K562 (cell line): ENCODE measurements at regions not wholly inside any gene's neighbourhood (a gene's known extent, or its start where the extent isn't known, plus 50 kb on each side); places are given as distances from the start of the nearest gene placed in this dataset.
"Not testable (repeated sequence)": the region's sequence is repeated elsewhere in the genome, so short reads cannot be mapped to it uniquely, and the experiment has no call there.

Experiments
- ATAC-seq: fragments of 200-7000 bp; cut with Tn5 transposase; 3 replicates; pipeline ENCODE4 v1.9.1; 2020; ENCODE audit warnings: moderate library complexity
- BruUV-seq: library from RNA; stranded (reverse); fragments of 400-500 nt; replicated peaks from 2 replicates; lab custom pipeline; 2021; lab: Mats Ljungman, UMichigan
- CTCF ChIA-PET: fragments of 300-600 bp; formaldehyde crosslinking; extraction: SDS; loops from one replicate; lab custom pipeline; 2021; ENCODE audit warnings: low intra/inter-chr PET ratio; lab: Yijun Ruan, JAX
- POLR2A ChIA-PET: fragments of 300-600, 350-650 bp; sonication (Branson Sonifier 250); formaldehyde crosslinking; extraction: SDS; loops from one replicate; lab custom pipeline; 2021; ENCODE audit warnings: antibody characterized with exemption, inconsistent platforms; lab: Yijun Ruan, JAX
- DNase-seq, 4 experiments: peaks; one replicate each; pipeline versions ENCODE4 v3.0.0 to v3.0.0-alpha.2; 2011 to 2018; ENCODE audit warnings: low spot score in 3 of 4, mixed read lengths in 3 of 4; ENCODE audit errors: extremely low read depth in 1 of 4
- FAIRE-seq: peaks from 2 replicates; lab custom pipeline; 2011; peaks lifted over from hg19 to GRCh38; lab: Jason Lieb, UNC
- H2AFZ ChIP-seq: 2 replicates; pipeline ENCODE4 v1.6.0; 2011; ENCODE audit warnings: low read depth, low read length, control low read depth, inconsistent platforms
- H3K27ac ChIP-seq: fragments of 200-600 bp; 3 replicates; pipeline ENCODE4 v1.8.0; 2011; ENCODE audit warnings: low read depth, mild to moderate bottlenecking, control low read depth, inconsistent platforms, low read length, moderate library complexity, mixed read lengths; ENCODE audit errors: extremely low read depth
- H3K27me3 ChIP-seq, 2 experiments: fragments of 300-600 bp in 1 of 2; 2 replicates in 1 of 2; 3 replicates in 1 of 2; pipeline versions ENCODE4 v1.6.0 to v1.8.0; 2011; ENCODE audit warnings: inconsistent platforms in 2 of 2, low read length in 2 of 2, mild to moderate bottlenecking in 1 of 2, mixed read lengths in 1 of 2, moderate library complexity in 1 of 2; ENCODE audit not compliant: control insufficient read depth in 2 of 2, insufficient read depth in 2 of 2
- H3K36me3 ChIP-seq: fragments of 300-600 bp; 3 replicates; pipeline ENCODE4 v1.8.0; 2011; ENCODE audit warnings: mild to moderate bottlenecking, low read length, inconsistent platforms; ENCODE audit not compliant: control insufficient read depth, insufficient read depth
- H3K4me1 ChIP-seq, 2 experiments: fragments of 200-600 bp in 1 of 2; replicated peaks in 1 of 2; 2 replicates in 1 of 2; 3 replicates in 1 of 2; pipeline versions ENCODE4 v1.5.1 to v1.8.0; 2011; ENCODE audit warnings: inconsistent platforms in 2 of 2, low read length in 2 of 2, mild to moderate bottlenecking in 1 of 2, mixed read lengths in 1 of 2, moderate library complexity in 1 of 2; ENCODE audit not compliant: control insufficient read depth in 2 of 2, insufficient read depth in 2 of 2
- H3K4me2 ChIP-seq: 2 replicates; pipeline ENCODE4 v1.6.1; 2011; ENCODE audit warnings: low read length, control low read depth, inconsistent platforms, mixed read lengths; ENCODE audit not compliant: insufficient read depth
- H3K4me3 ChIP-seq: fragments of 200-600 bp; sonication (generic), shearing (Covaris generic); 2 replicates; pipeline ENCODE4 v1.5.1; 2016; ENCODE audit warnings: control low read depth, inconsistent platforms
- H3K79me2 ChIP-seq: fragments of 200-600 bp; 3 replicates; pipeline ENCODE4 v1.8.0; 2011; ENCODE audit warnings: low read length, inconsistent platforms; ENCODE audit not compliant: control insufficient read depth, insufficient read depth
- H3K9ac ChIP-seq, 2 experiments: 2 replicates each; pipeline versions ENCODE4 v1.6.0 to v1.6.1; 2011; ENCODE audit warnings: low read depth in 2 of 2, low read length in 2 of 2, control low read depth in 1 of 2, inconsistent platforms in 1 of 2, mild to moderate bottlenecking in 1 of 2, mixed read lengths in 1 of 2; ENCODE audit not compliant: insufficient read depth in 1 of 2
- H3K9me1 ChIP-seq: one replicate; pipeline ENCODE4 v1.6.0; 2011; ENCODE audit warnings: inconsistent platforms, mild to moderate bottlenecking, low read length, moderate library complexity; ENCODE audit not compliant: control insufficient read depth, insufficient read depth
- H3K9me3 ChIP-seq: replicated peaks from 2 replicates; pipeline ENCODE4 v1.5.1; 2011; ENCODE audit warnings: low read depth, low read length, inconsistent platforms; ENCODE audit not compliant: control insufficient read depth, insufficient read depth
- H4K20me1 ChIP-seq: replicated peaks from 2 replicates; pipeline ENCODE4 v1.6.1; 2011; ENCODE audit warnings: low read length, inconsistent platforms, mixed read lengths; ENCODE audit not compliant: control insufficient read depth, insufficient read depth
- GTF2F1 ChIP-seq: IDR thresholded peaks from 2 replicates; pipeline ENCODE4 v1.6.1; 2011; ENCODE audit warnings: low read depth, low read length, improper control_type of control experiment
- RFX5 ChIP-seq: IDR thresholded peaks from 2 replicates; pipeline ENCODE4 v1.6.1; 2011; ENCODE audit warnings: low read depth, mild to moderate bottlenecking, improper control_type of control experiment, low read length
- SIX5 ChIP-seq, 2 experiments: IDR thresholded peaks; 2 replicates each; pipeline ENCODE4 v1.6.1; 2011; ENCODE audit warnings: low read length in 2 of 2, borderline replicate concordance in 1 of 2, low read depth in 1 of 2, mild to moderate bottlenecking in 1 of 2, moderate library complexity in 1 of 2; ENCODE audit not compliant: insufficient read depth in 1 of 2
- SMARCA4 ChIP-seq: fragments of 450-650 bp; IDR thresholded peaks from 2 replicates; pipeline ENCODE4 v1.6.1; 2016
- TGIF2 ChIP-seq: sonication (generic); formaldehyde crosslinking; IDR thresholded peaks from 2 replicates; pipeline ENCODE4 v1.8.1; 2022; ENCODE audit warnings: mild to moderate bottlenecking, missing genetic modification reagents, moderate library complexity
- XRCC3 ChIP-seq: fragments of 450-650 bp; IDR thresholded peaks from 2 replicates; pipeline ENCODE4 v1.6.1; 2017; ENCODE audit warnings: mild to moderate bottlenecking, moderate library complexity
- ZNF239 ChIP-seq: fragments of 250-450 bp; sonication (Bioruptor Pico); IDR thresholded peaks from 2 replicates; pipeline ENCODE4 v1.4.0; 2020; ENCODE audit warnings: mild to moderate bottlenecking
- ZNF431 ChIP-seq: sonication (generic); formaldehyde crosslinking; IDR thresholded peaks from 2 replicates; pipeline ENCODE4 v1.8.0; 2022; ENCODE audit warnings: mild to moderate bottlenecking, missing genetic modification reagents
- ZNF551 ChIP-seq: fragments of 250-450 bp; sonication (Bioruptor Pico); IDR thresholded peaks from 2 replicates; pipeline ENCODE4 v1.5.0; 2021; ENCODE audit warnings: mild to moderate bottlenecking, moderate library complexity
- WGBS: fragments of 100-300 bp; shearing (Covaris generic); methylation state at CpG from one replicate; pipeline ENCODE4 v1.1.6; 2016; ENCODE audit warnings: low coverage, mixed read lengths; ENCODE audit not compliant: insufficient coverage; ENCODE audit errors: missing lambda C conversion rate; 5-methylcytosine and 5-hydroxymethylcytosine counted together
- in situ Hi-C: fragments of 300-500 bp; cut with MboI; formaldehyde crosslinking; loops from 4 replicates; pipeline ENCODE4 v1.15.0; 2018; ENCODE audit warnings: inconsistent platforms, mixed read lengths
- intact Hi-C: fragments of 100-400 bp; cut with micrococcal nuclease; formaldehyde crosslinking; loops from 2 replicates; pipeline ENCODE4 v1.14.2; 2022
- TF ChIP-seq, protein P1 (sequence below): fragments of 450-650 bp; formaldehyde crosslinking; IDR thresholded peaks from 2 replicates; pipeline ENCODE4 v1.4.0; 2020; ENCODE audit warnings: mild to moderate bottlenecking, moderate library complexity
- TF ChIP-seq, protein P2 (sequence below): fragments of 250-450 bp; sonication (Bioruptor Pico); IDR thresholded peaks from 2 replicates; pipeline ENCODE4 v1.4.0; 2020; ENCODE audit warnings: mild to moderate bottlenecking, moderate library complexity, borderline replicate concordance

DNA sequence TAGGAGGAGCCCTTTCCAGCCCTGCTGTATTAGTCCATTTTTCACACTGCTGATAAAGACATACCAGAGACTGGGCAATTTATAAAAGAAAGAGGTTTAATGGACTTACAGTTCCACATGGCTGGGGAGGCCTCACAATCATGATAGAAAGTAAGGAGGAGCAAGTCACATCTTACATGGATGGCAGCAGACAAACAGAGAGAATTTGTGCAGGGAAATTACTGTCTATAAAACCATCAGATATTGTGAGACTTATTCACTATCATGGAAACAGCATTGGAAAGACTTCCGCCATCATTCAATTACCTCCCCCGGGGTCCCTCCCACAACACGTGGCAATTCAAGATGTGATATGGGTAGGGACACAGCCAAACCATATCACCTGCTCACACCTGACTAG lies 744.3 kb upstream of the SLITRK5 start:
- ATAC-seq, in situ Hi-C loops, H3K9ac ChIP-seq, H3K4me3 ChIP-seq, H3K9me1 ChIP-seq, BruUV-seq, CTCF ChIA-PET, H3K4me1 ChIP-seq, POLR2A ChIA-PET, H4K20me1 ChIP-seq, H3K4me2 ChIP-seq, FAIRE-seq, DNase-seq, H3K27ac ChIP-seq, H3K36me3 ChIP-seq, H3K9me3 ChIP-seq, H3K27me3 ChIP-seq, H2AFZ ChIP-seq, H3K79me2 ChIP-seq, intact Hi-C loops: not testable (repeated sequence)
- TF ChIP-seq ZNF431 (CRISPR knock-in tag) = peak; percentile 96
- 7% methylated on average over 3 of the region's 3 CpGs for WGBS

DNA sequence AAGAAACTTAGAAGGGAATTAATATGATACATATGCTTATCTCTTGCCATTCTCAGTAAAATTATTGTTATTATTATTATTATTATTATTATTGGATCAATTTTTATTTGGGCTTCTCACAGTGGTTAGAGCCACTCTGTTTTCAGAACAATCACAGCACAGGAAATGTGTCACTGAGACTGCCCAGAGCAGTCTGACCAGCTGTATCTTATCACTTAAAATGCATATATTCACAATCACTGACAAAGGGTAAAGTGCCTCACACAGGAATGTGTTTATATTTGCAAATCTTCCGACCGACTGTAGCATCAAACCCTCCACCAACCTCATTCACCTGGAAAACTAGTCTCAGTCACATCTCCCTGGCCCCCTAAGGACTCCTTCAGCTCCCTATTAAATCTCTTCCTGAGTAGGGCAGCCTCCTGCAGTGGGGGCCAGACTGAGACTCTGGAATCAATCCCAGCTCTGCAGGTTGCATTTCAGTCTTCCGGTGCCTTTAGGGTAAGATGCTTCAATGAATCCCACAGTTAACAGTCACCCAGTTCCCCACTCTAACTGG lies 738.3 kb upstream of the SLITRK5 start:
- no peak overlapping the region for H3K4me2 ChIP-seq
- no peaks in the 10 kb centered on the region for H3K79me2 ChIP-seq
- no TSS peak for BruUV-seq
- H2AFZ ChIP-seq = no peak overlapping the region
- TF ChIP-seq SMARCA4 (no peak), TGIF2 (CRISPR knock-in tag) (no peak), XRCC3 (no peak), SIX5 (IDR thresholded peaks at IDR 0.05; ENCODE audit: borderline replicate concordance in 1 of 2, insufficient read depth in 1 of 2, low read depth in 1 of 2, low read length in 2 of 2) (no peak), RFX5 (no peak), ZNF239 (CRISPR knock-in tag) (no peak), ZNF551 (no peak), ZNF431 (CRISPR knock-in tag) (no peak), GTF2F1 (no peak)
- TF ChIP-seq, protein P1, sequence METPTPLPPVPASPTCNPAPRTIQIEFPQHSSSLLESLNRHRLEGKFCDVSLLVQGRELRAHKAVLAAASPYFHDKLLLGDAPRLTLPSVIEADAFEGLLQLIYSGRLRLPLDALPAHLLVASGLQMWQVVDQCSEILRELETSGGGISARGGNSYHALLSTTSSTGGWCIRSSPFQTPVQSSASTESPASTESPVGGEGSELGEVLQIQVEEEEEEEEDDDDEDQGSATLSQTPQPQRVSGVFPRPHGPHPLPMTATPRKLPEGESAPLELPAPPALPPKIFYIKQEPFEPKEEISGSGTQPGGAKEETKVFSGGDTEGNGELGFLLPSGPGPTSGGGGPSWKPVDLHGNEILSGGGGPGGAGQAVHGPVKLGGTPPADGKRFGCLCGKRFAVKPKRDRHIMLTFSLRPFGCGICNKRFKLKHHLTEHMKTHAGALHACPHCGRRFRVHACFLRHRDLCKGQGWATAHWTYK (CRISPR knock-in tag) = no peak
- TF ChIP-seq, protein P2, sequence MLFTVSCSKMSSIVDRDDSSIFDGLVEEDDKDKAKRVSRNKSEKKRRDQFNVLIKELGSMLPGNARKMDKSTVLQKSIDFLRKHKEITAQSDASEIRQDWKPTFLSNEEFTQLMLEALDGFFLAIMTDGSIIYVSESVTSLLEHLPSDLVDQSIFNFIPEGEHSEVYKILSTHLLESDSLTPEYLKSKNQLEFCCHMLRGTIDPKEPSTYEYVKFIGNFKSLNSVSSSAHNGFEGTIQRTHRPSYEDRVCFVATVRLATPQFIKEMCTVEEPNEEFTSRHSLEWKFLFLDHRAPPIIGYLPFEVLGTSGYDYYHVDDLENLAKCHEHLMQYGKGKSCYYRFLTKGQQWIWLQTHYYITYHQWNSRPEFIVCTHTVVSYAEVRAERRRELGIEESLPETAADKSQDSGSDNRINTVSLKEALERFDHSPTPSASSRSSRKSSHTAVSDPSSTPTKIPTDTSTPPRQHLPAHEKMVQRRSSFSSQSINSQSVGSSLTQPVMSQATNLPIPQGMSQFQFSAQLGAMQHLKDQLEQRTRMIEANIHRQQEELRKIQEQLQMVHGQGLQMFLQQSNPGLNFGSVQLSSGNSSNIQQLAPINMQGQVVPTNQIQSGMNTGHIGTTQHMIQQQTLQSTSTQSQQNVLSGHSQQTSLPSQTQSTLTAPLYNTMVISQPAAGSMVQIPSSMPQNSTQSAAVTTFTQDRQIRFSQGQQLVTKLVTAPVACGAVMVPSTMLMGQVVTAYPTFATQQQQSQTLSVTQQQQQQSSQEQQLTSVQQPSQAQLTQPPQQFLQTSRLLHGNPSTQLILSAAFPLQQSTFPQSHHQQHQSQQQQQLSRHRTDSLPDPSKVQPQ (CRISPR knock-in tag) = no peak
- in situ Hi-C loops (no loop called here), intact Hi-C loops (no loop called here)
- no peak for DNase-seq
- 4% methylated on average over 3 of the region's 3 CpGs for WGBS
- no peak for FAIRE-seq
- no peaks in the 10 kb centered on the region for H3K27me3 ChIP-seq
- H3K27ac ChIP-seq = no peak overlapping the region
- H3K9ac ChIP-seq = no peak overlapping the region
- no peaks in the 10 kb centered on the region for H3K9me1 ChIP-seq
- H4K20me1 ChIP-seq = no peaks in the 10 kb centered on the region
- CTCF ChIA-PET = no interaction called here
- POLR2A ChIA-PET = no interaction called here
- H3K36me3 ChIP-seq = no peaks in the 10 kb centered on the region
- H3K4me3 ChIP-seq = no peak overlapping the region
- no peaks in the 10 kb centered on the region for H3K4me1 ChIP-seq
- H3K9me3 ChIP-seq = no peaks in the 10 kb centered on the region
- no peak for ATAC-seq
